ENCODE measurements at regions not wholly inside any gene's neighbourhood (a gene's known extent, or its start where the extent isn't known, plus 50 kb on each side); places are given as distances from the start of the nearest gene placed in this dataset.
"Not testable (repeated sequence)": the region's sequence is repeated elsewhere in the genome, so short reads cannot be mapped to it uniquely, and the experiment has no call there.

- no peaks in the 10 kb centered on the region for H3K9me3 Mint-ChIP-seq
- DNase-seq (ENCODE audit: low spot score in 2 of 2): no peak
- peak; percentile 36 for ATAC-seq
- no peak overlapping the region for H3K4me3 Mint-ChIP-seq
- no peak overlapping the region for H3K27ac Mint-ChIP-seq
- no peaks in the 10 kb centered on the region for H3K4me1 Mint-ChIP-seq
- no peaks in the 10 kb centered on the region for H3K36me3 Mint-ChIP-seq
Measured at GRCh38 chr12:90497923-90498545, 456.9 kb downstream of the CCER1 start.

GRCh38 chr12:90490355-90490754 is 464.6 kb downstream of the CCER1 start:
- no peaks in the 10 kb centered on the region for H3K36me3 Mint-ChIP-seq
- no peak for DNase-seq (ENCODE audit: low spot score in 2 of 2)
- no peak for ATAC-seq
- no peaks in the 10 kb centered on the region for H3K4me1 Mint-ChIP-seq
- no peak overlapping the region for H3K4me3 Mint-ChIP-seq
- H3K9me3 Mint-ChIP-seq: no peaks in the 10 kb centered on the region
- no peak overlapping the region for H3K27ac Mint-ChIP-seq

- DNase-seq (ENCODE audit: low spot score in 2 of 2) (no peak), ATAC-seq (no peak)
- H3K4me1 Mint-ChIP-seq: no peaks in the 10 kb centered on the region
- H3K4me3 Mint-ChIP-seq: no peak overlapping the region
- H3K9me3 Mint-ChIP-seq: no peaks in the 10 kb centered on the region
- H3K27ac Mint-ChIP-seq: no peak overlapping the region
- no peaks in the 10 kb centered on the region for H3K36me3 Mint-ChIP-seq
Measured at GRCh38 chr12:90489141-90489540, 465.8 kb downstream of the CCER1 start.

- DNase-seq (ENCODE audit: low spot score in 2 of 2): no peak
Measured at GRCh38 chr12:90485560-90485959, 469.4 kb downstream of the CCER1 start.

GRCh38 chr12:90484094-90484493 is 470.9 kb downstream of the CCER1 start:
- no peaks in the 10 kb centered on the region for H3K9me3 Mint-ChIP-seq
- no peak overlapping the region for H3K27ac Mint-ChIP-seq
- H3K36me3 Mint-ChIP-seq: no peaks in the 10 kb centered on the region
- ATAC-seq: peak; percentile 45
- H3K4me3 Mint-ChIP-seq: no peak overlapping the region
- no peaks in the 10 kb centered on the region for H3K4me1 Mint-ChIP-seq
- no peak for DNase-seq (ENCODE audit: low spot score in 2 of 2)

More at GRCh38 chr12:90485560-90485959, 469.4 kb downstream of the CCER1 start:
- Mint-ChIP-seq H3K4me3 (no peak overlapping the region), H3K4me1 (no peaks in the 10 kb centered on the region), H3K9me3 (no peaks in the 10 kb centered on the region), H3K36me3 (no peaks in the 10 kb centered on the region), H3K27ac (no peak overlapping the region)
- ATAC-seq: no peak

- Mint-ChIP-seq H3K9me3 (no peaks in the 10 kb centered on the region), H3K4me1 (no peaks in the 10 kb centered on the region), H3K36me3 (no peaks in the 10 kb centered on the region), H3K27ac (no peak overlapping the region), H3K4me3 (no peak overlapping the region)
- no peak for DNase-seq (ENCODE audit: low spot score in 2 of 2)
- no peak for ATAC-seq
Measured at GRCh38 chr12:90481748-90482147, 473.2 kb downstream of the CCER1 start.

- H3K36me3 Mint-ChIP-seq: no peaks in the 10 kb centered on the region
- no peaks in the 10 kb centered on the region for H3K9me3 Mint-ChIP-seq
- H3K4me1 Mint-ChIP-seq: no peaks in the 10 kb centered on the region
- ATAC-seq (no peak), DNase-seq (ENCODE audit: low spot score in 2 of 2) (no peak)
- H3K27ac Mint-ChIP-seq: no peak overlapping the region
- no peak overlapping the region for H3K4me3 Mint-ChIP-seq
Measured at GRCh38 chr12:90479237-90479636, 475.7 kb downstream of the CCER1 start.

- Mint-ChIP-seq H3K4me3 (no peak overlapping the region), H3K36me3 (no peaks in the 10 kb centered on the region), H3K9me3 (no peaks in the 10 kb centered on the region), H3K27ac (no peak overlapping the region), H3K4me1 (no peaks in the 10 kb centered on the region)
- DNase-seq (ENCODE audit: low spot score in 2 of 2): no peak
- no peak for ATAC-seq
Measured at GRCh38 chr12:90473831-90474230, 481.1 kb downstream of the CCER1 start.

- no peak overlapping the region for H3K4me3 Mint-ChIP-seq
Measured at GRCh38 chr12:90460681-90461080, 494.3 kb downstream of the CCER1 start.

GRCh38 chr12:90456248-90456647 is 498.7 kb downstream of the CCER1 start:
- H3K36me3 Mint-ChIP-seq: no peaks in the 10 kb centered on the region
- peaks cover 2% of the 10 kb centered on the region for H3K9me3 Mint-ChIP-seq

More at GRCh38 chr12:90460681-90461080, 494.3 kb downstream of the CCER1 start:
- Mint-ChIP-seq H3K27ac (no peak overlapping the region), H3K36me3 (no peaks in the 10 kb centered on the region), H3K4me1 (no peaks in the 10 kb centered on the region), H3K9me3 (peaks cover 2% of the 10 kb centered on the region)
- DNase-seq (ENCODE audit: low spot score in 2 of 2) (no peak), ATAC-seq (no peak)

GRCh38 chr12:90455756-90456155 is 499.2 kb downstream of the CCER1 start:
- Mint-ChIP-seq H3K27ac (no peak overlapping the region), H3K9me3 (peaks cover 2% of the 10 kb centered on the region), H3K36me3 (no peaks in the 10 kb centered on the region), H3K4me1 (no peaks in the 10 kb centered on the region), H3K4me3 (no peak overlapping the region)
- ATAC-seq: no peak
- DNase-seq (ENCODE audit: low spot score in 2 of 2): no peak

More at GRCh38 chr12:90456248-90456647, 498.7 kb downstream of the CCER1 start:
- Mint-ChIP-seq H3K27ac (no peak overlapping the region), H3K4me3 (no peak overlapping the region), H3K4me1 (no peaks in the 10 kb centered on the region)
- no peak for ATAC-seq
- no peak for DNase-seq (ENCODE audit: low spot score in 2 of 2)

- Mint-ChIP-seq H3K36me3 (no peaks in the 10 kb centered on the region), H3K27ac (no peak overlapping the region), H3K9me3 (peaks cover 3% of the 10 kb centered on the region), H3K4me3 (no peak overlapping the region), H3K4me1 (no peaks in the 10 kb centered on the region)
- DNase-seq (ENCODE audit: low spot score in 2 of 2) (no peak), ATAC-seq (no peak)
Measured at GRCh38 chr12:90449611-90450010, 505.4 kb downstream of the CCER1 start.

GRCh38 chr12:90443466-90443865 is 511.5 kb downstream of the CCER1 start:
- H3K4me3 Mint-ChIP-seq; DNase-seq (ENCODE audit: low spot score in 2 of 2); H3K27ac Mint-ChIP-seq; ATAC-seq; H3K4me1 Mint-ChIP-seq; H3K9me3 Mint-ChIP-seq; H3K36me3 Mint-ChIP-seq: not testable (repeated sequence)

GRCh38 chr12:90441431-90441830 is 513.5 kb downstream of the CCER1 start:
- H3K36me3 Mint-ChIP-seq: no peaks in the 10 kb centered on the region
- H3K27ac Mint-ChIP-seq: no peak overlapping the region
- no peak overlapping the region for H3K4me3 Mint-ChIP-seq
- DNase-seq (ENCODE audit: low spot score in 2 of 2) (no peak), ATAC-seq (no peak)
- no peaks in the 10 kb centered on the region for H3K4me1 Mint-ChIP-seq
- H3K9me3 Mint-ChIP-seq: peaks cover 6% of the 10 kb centered on the region

- peak; percentile 47 for ATAC-seq
- Mint-ChIP-seq H3K27ac (no peak overlapping the region), H3K9me3 (no peaks in the 10 kb centered on the region), H3K4me3 (no peak overlapping the region), H3K36me3 (no peaks in the 10 kb centered on the region), H3K4me1 (no peaks in the 10 kb centered on the region)
- DNase-seq (ENCODE audit: low spot score in 2 of 2): no peak
Measured at GRCh38 chr12:90428881-90429280, 526.1 kb downstream of the CCER1 start.

GRCh38 chr12:90428465-90428864 is 526.5 kb downstream of the CCER1 start:
- ATAC-seq (no peak), DNase-seq (ENCODE audit: low spot score in 2 of 2) (no peak)
- no peak overlapping the region for H3K27ac Mint-ChIP-seq
- H3K4me1 Mint-ChIP-seq: no peaks in the 10 kb centered on the region
- H3K4me3 Mint-ChIP-seq: no peak overlapping the region
- no peaks in the 10 kb centered on the region for H3K9me3 Mint-ChIP-seq
- H3K36me3 Mint-ChIP-seq: no peaks in the 10 kb centered on the region

- H3K4me1 Mint-ChIP-seq: no peaks in the 10 kb centered on the region
Measured at GRCh38 chr12:90423965-90424364, 531.0 kb downstream of the CCER1 start.

More at GRCh38 chr12:90423965-90424364, 531.0 kb downstream of the CCER1 start:
- no peaks in the 10 kb centered on the region for H3K36me3 Mint-ChIP-seq
- DNase-seq (ENCODE audit: low spot score in 2 of 2) (no peak), ATAC-seq (no peak)
- no peaks in the 10 kb centered on the region for H3K9me3 Mint-ChIP-seq
- H3K4me3 Mint-ChIP-seq: no peak overlapping the region
- H3K27ac Mint-ChIP-seq: no peak overlapping the region
